ENCODE measurements at regions not wholly inside any gene's neighbourhood (a gene's known extent, or its start where the extent isn't known, plus 50 kb on each side); places are given as distances from the start of the nearest gene placed in this dataset.
"Not testable (repeated sequence)": the region's sequence is repeated elsewhere in the genome, so short reads cannot be mapped to it uniquely, and the experiment has no call there.

DNA sequence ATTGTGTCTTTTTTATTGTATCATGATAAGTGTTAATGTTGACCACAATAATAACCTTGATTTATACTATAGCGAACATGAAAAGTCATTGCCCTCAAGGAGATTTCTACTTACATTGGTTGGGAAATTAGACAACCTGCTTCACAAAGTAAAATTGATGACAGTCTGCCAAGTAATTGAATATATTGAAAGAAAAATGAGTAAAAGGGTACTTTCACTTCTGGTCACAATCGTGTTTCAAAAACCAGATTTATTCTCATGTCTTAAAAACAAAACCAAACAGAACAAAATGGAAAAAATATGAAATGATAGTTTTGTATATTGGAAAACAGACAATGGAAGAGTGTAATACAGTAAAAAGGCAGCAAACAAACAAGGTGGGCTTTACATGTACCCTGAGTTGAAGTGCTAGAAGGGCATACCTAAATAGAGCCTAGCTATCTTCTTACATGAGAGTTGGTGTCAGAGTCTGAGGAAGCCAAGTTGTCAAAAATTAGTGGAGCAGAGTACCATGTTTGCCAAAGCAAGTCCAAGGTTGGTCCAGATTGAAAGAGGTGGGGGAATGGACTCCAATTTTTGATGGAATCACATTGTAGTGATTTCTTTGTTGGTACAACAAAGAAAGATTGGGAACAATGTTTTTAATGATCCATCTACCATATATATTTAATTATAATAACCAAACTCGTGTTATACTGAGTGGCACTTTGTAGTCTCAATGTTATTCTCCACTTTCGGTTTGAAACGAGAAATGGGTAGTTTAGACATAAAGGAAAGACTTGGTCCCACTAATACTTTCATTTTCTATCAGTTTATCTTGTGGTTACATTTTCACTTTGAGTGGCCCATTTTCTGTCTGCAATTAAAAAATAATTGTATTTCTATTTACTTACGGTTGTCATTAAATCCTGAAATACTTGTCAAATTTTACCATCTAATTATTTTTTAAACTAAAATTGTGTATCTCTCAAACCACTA, 775.6 kb downstream of the STIM2 start:
- DNase-seq (ENCODE audit: low read depth in 2 of 2): no peak

- DNase-seq (ENCODE audit: low read depth in 2 of 2): no peak
Observed at GRCh38 chr4:27638163-27638915, 777.7 kb downstream of the STIM2 start.

GRCh38 chr4:27643101-27643500, 782.5 kb downstream of the STIM2 start:
- no peak for DNase-seq (ENCODE audit: low read depth in 2 of 2)

DNA sequence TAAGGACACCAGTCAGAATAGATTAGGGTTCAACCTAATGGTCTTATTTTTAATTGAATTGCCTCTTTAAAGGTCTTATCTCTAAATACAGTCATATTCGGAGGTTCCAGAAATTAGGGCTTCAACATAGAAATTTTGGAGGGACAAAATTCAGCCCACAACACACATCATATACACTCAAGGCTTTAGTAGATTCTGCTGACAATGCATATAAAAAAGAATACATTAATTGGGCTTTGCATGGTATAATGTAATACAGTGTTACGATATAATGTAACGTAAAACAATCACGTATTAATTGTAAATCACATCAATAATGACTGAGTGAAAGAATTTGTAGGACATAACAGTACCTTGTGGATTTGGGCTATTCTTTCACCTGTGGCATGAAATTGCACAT, 787.8 kb downstream of the STIM2 start:
- DNase-seq (ENCODE audit: low read depth in 2 of 2): no peak

- no peak for DNase-seq (ENCODE audit: low read depth in 2 of 2)
Observed at GRCh38 chr4:27662426-27662825, 801.8 kb downstream of the STIM2 start.

DNA sequence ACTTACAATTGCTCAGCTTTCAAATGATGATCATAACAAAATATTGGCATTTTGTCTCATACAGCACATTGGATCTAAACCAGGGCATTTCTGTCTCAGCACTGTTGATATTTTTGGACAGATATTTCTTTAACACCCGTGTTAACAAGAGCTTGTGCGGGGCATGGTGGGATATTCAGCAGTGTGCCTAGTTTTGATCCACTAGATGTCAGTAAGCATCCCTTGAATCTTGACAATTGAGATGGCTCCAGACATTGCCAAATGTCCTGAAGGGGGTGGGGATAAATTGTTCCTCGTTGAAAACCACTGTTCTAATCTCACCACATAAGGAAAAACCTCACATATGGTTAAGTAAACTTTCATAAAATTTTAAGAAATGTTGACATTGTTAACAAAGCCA, 806.3 kb downstream of the STIM2 start:
- no peak for DNase-seq (ENCODE audit: low read depth in 2 of 2)

DNA sequence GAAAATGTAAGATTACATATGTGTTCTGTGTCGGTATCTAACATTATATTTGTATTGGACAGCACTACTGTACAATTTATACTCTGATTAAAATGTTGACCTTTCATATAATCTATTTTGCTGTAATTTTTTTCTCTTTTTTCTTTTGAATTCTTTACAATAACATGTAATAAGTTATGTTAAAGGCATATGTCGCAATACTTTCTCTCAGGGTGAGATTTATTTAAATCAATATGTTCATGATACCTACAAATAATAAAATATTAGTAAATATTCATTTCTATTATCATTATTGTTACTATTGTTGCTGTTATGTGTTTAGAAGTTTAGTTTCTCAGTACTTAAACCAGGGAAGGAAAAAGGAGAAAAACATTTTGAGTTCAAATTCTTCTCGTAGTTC, 807.4 kb downstream of the STIM2 start:
- no peak for DNase-seq (ENCODE audit: low read depth in 2 of 2)

DNA sequence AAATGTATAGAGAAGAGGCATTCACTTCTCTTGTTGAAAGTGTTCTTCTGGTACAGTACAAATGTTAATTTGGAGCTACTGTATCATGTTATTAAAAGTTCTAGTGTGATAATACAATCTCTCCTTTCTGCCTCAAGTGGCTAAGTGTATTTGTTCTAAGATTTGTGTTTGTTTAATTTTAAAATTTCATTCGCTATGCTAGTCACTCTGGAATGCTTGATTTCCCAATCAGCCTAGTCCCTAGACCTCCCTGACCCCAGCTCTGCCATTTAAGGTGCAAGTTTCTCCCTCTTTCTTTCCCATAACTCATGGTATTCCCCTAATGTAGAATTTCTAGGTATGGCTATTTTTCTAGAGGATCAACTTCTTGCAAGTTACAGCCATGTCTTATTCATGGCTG, 817.4 kb downstream of the STIM2 start:
- no peak for DNase-seq (ENCODE audit: low read depth in 2 of 2)

GRCh38 chr4:27684610-27685011, 824.0 kb downstream of the STIM2 start:
- DNase-seq (ENCODE audit: low read depth in 2 of 2): peak; percentile 26 to 42

GRCh38 chr4:27685091-27685490, 824.5 kb downstream of the STIM2 start:
- DNase-seq (ENCODE audit: low read depth in 2 of 2): no peak

- no peak for DNase-seq (ENCODE audit: low read depth in 2 of 2)
Observed at GRCh38 chr4:27685947-27686346, 825.3 kb downstream of the STIM2 start.

GRCh38 chr4:27692158-27692557, 831.5 kb downstream of the STIM2 start:
- peak; percentile 15 to 18 for DNase-seq (ENCODE audit: low read depth in 2 of 2)

GRCh38 chr4:27692868-27693634, 832.4 kb downstream of the STIM2 start:
- DNase-seq (ENCODE audit: low read depth in 2 of 2): no peak

- not testable (repeated sequence) for DNase-seq (ENCODE audit: low read depth in 2 of 2)
Observed at GRCh38 chr4:27696257-27696656, 835.6 kb downstream of the STIM2 start.

DNA sequence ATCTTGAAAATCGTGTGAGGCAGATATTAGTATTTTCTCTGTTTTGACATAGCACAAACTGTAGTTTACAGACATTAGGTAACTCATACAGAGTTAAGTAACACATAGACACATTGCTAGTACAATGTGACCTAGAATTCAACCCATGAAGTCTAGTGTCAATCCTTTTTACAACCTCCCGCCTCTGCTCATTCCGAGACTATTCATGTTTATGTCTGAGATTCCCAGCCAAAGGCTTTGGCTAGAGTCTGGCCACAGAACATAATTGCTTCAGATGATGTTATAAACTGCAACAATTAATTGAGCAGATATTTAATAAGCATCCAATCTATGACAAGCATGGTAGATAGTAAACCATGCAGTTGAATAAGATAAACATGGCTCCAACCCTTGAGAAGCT, 841.0 kb downstream of the STIM2 start:
- peak in 1 of 2 experiments; percentile 3 for DNase-seq (ENCODE audit: low read depth in 2 of 2)

DNA sequence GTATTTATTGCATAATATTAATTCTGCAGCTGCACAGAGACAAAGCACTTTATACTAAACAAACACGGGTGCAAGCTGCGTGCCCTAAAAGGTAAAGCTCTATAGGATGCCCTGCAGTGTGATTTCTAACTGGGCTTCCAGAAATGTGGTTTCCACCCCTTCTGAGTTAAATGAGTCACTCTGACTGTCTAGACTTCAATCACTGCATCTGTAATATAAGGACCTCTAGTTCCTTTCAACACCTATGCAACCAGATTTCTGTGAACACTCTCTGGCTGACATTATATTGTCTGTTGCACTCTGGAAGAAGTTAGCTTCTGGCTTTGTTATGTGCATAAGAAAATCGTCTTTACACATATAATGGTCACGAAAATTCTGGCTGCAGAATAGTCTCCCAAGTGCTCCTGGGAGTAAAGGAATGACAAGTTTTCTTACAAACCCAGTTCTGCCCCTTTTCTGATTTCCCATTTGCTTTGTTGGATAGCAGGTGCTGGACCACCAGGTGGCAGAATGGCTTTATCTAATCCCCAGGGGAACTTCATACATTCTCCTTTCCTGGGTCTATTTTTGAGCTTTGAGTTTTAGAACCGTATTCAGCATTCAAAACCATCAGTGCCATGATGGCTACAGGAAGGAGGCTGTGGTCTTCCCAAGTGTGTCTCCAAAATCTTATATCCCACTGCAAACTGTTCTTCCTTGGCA, 842.2 kb downstream of the STIM2 start:
- DNase-seq (ENCODE audit: low read depth in 2 of 2): peak; percentile 10

GRCh38 chr4:27703771-27704170, 843.1 kb downstream of the STIM2 start:
- DNase-seq (ENCODE audit: low read depth in 2 of 2): no peak

- DNase-seq (ENCODE audit: low read depth in 2 of 2): no peak
Observed at GRCh38 chr4:27711041-27711440, 850.4 kb downstream of the STIM2 start.

GRCh38 chr4:27714073-27714472, 853.4 kb downstream of the STIM2 start:
- no peak for DNase-seq (ENCODE audit: low read depth in 2 of 2)

DNA sequence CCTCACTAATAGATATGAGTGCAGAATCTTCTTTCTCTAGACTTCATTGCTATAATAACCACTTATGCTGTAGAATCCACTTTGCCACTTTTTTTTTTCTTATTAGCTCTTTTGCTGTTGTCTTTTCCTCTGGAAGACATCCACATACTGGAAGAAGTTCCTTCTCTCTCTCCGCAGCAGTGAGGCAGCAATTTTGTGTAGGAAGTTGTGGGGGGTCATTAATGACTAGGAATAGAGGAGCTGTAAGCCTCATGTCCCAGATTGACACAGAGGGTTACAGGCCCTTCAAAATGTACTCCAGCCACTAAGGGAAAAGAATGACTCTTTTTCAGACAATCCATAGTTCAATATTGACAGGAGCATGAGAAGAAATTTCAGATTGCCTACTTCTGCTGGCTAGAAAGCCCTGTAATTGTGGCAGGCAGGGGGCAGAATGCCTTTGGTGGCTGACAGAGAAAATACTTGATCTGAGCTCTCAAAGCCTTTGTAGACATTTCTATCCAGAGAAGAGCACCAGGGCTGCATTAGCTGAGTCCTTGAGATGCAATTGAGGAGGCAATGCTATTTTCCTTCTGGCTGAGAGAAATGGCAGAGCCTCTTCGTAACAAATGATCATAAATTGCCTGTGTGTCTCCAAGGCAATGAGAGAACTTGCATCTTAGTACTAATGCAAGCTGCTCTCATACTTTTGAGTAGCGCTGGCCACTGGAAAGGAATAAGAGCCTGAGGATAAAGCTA, 856.2 kb downstream of the STIM2 start:
- no peak for DNase-seq (ENCODE audit: low read depth in 2 of 2)

GRCh38 chr4:27717431-27717755, 856.8 kb downstream of the STIM2 start:
- DNase-seq (ENCODE audit: low read depth in 2 of 2): no peak

All from fibroblast of skin of left quadriceps (primary cell).